ENCODE measurements at regions not wholly inside any gene's neighbourhood (a gene's known extent, or its start where the extent isn't known, plus 50 kb on each side); places are given as distances from the start of the nearest gene placed in this dataset.
A peak's percentile ranks its signal among the peaks of the same experiment; 100 is the strongest.

- Mint-ChIP-seq H3K9me3 (peaks cover 7% of the 10 kb centered on the region), H3K4me3 (no peak overlapping the region), H3K4me1 (no peaks in the 10 kb centered on the region), H3K27ac (no peak overlapping the region), H3K36me3 (ENCODE audit: low read depth) (peaks cover 8% of the 10 kb centered on the region), H3K27me3 (ENCODE audit: insufficient read depth, low read depth, poor library complexity) (no peaks in the 10 kb centered on the region)
- ATAC-seq (no peak), DNase-seq (ENCODE audit: low spot score) (no peak)
- peak overlapping the region; percentile 60; the same call in 1 of the 2 replicates for H2AFZ ChIP-seq
- H3K27me3 ChIP-seq (ENCODE audit: insufficient read depth): no peaks in the 10 kb centered on the region
- H3K79me2 ChIP-seq (replicated peaks; ENCODE audit: insufficient read depth): no peaks in the 10 kb centered on the region
- TF ChIP-seq, protein P1, sequence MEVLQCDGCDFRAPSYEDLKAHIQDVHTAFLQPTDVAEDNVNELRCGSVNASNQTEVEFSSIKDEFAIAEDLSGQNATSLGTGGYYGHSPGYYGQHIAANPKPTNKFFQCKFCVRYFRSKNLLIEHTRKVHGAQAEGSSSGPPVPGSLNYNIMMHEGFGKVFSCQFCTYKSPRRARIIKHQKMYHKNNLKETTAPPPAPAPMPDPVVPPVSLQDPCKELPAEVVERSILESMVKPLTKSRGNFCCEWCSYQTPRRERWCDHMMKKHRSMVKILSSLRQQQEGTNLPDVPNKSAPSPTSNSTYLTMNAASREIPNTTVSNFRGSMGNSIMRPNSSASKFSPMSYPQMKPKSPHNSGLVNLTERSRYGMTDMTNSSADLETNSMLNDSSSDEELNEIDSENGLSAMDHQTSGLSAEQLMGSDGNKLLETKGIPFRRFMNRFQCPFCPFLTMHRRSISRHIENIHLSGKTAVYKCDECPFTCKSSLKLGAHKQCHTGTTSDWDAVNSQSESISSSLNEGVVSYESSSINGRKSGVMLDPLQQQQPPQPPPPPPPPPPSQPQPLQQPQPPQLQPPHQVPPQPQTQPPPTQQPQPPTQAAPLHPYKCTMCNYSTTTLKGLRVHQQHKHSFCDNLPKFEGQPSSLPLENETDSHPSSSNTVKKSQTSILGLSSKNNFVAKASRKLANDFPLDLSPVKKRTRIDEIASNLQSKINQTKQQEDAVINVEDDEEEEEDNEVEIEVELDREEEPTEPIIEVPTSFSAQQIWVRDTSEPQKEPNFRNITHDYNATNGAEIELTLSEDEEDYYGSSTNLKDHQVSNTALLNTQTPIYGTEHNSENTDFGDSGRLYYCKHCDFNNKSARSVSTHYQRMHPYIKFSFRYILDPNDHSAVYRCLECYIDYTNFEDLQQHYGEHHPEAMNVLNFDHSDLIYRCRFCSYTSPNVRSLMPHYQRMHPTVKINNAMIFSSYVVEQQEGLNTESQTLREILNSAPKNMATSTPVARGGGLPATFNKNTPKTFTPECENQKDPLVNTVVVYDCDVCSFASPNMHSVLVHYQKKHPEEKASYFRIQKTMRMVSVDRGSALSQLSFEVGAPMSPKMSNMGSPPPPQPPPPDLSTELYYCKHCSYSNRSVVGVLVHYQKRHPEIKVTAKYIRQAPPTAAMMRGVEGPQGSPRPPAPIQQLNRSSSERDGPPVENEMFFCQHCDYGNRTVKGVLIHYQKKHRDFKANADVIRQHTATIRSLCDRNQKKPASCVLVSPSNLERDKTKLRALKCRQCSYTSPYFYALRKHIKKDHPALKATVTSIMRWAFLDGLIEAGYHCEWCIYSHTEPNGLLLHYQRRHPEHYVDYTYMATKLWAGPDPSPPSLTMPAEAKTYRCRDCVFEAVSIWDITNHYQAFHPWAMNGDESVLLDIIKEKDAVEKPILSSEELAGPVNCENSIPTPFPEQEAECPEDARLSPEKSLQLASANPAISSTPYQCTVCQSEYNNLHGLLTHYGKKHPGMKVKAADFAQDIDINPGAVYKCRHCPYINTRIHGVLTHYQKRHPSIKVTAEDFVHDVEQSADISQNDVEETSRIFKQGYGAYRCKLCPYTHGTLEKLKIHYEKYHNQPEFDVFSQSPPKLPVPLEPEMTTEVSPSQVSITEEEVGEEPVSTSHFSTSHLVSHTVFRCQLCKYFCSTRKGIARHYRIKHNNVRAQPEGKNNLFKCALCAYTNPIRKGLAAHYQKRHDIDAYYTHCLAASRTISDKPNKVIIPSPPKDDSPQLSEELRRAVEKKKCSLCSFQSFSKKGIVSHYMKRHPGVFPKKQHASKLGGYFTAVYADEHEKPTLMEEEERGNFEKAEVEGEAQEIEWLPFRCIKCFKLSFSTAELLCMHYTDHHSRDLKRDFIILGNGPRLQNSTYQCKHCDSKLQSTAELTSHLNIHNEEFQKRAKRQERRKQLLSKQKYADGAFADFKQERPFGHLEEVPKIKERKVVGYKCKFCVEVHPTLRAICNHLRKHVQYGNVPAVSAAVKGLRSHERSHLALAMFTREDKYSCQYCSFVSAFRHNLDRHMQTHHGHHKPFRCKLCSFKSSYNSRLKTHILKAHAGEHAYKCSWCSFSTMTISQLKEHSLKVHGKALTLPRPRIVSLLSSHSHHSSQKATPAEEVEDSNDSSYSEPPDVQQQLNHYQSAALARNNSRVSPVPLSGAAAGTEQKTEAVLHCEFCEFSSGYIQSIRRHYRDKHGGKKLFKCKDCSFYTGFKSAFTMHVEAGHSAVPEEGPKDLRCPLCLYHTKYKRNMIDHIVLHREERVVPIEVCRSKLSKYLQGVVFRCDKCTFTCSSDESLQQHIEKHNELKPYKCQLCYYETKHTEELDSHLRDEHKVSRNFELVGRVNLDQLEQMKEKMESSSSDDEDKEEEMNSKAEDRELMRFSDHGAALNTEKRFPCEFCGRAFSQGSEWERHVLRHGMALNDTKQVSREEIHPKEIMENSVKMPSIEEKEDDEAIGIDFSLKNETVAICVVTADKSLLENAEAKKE (CRISPR knock-in tag; IDR thresholded peaks at IDR 0.05): no peak
- H3K36me3 ChIP-seq (ENCODE audit: insufficient read depth): no peaks in the 10 kb centered on the region
- H3K4me1 ChIP-seq (ENCODE audit: insufficient read depth): no peaks in the 10 kb centered on the region; the same call in 1 of the 2 replicates
- H3K4me3 ChIP-seq: no peak overlapping the region
- H3K9me2 ChIP-seq (ENCODE audit: insufficient read depth): no peaks in the 10 kb centered on the region; the same call in 1 of the 2 replicates
- no peak overlapping the region for H3K4me2 ChIP-seq
- H3K27ac ChIP-seq (ENCODE audit: low read depth): no peak overlapping the region
- H3F3A ChIP-seq (replicated peaks; ENCODE audit: low read depth): no peaks in the 10 kb centered on the region
- H4K20me1 ChIP-seq (replicated peaks; ENCODE audit: insufficient read depth): no peaks in the 10 kb centered on the region
Measured at GRCh38 chr18:40866968-40867367, 1088.1 kb upstream of the PIK3C3 start.

DNA sequence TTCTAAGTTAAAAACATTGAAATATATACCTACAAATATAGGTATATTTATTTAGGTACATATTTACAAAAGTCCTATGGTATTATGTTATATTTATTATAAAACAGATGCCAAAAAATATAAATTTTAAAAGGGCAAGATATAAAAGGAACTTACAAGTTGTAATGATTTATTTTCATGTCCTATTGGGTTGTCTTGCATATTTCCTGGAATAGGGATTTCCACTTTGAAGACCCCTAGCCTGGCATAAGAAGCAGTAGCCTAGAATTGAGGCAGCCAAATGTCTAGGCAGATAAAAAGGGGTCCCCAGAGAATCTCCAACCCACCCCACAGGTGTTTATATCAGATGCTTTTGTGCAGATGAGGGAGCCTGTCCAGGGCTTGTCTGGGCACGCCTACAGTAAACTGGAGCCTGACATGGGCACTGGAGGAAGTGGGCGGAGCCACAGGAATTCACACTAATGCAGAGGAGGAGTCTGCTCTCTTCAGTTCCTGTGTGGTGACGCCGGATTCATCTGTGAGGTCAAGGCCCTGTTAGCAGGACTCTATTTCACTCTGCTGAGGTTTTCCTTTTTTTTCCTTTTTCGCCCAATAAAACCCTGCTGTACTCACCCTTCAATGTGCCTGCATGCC is 1088.9 kb upstream of the PIK3C3 start:
- no peak overlapping the region for H3K4me3 Mint-ChIP-seq
- H3K27ac Mint-ChIP-seq: no peak overlapping the region
- Histone ChIP-seq H3K27me3 (ENCODE audit: insufficient read depth) (no peaks in the 10 kb centered on the region), H2AFZ (peak overlapping the region; percentile 9; the same call in 1 of the 2 replicates), H3K9me2 (ENCODE audit: insufficient read depth) (no peaks in the 10 kb centered on the region; the same call in 1 of the 2 replicates), H3K27ac (ENCODE audit: low read depth) (no peak overlapping the region), H3F3A (replicated peaks; ENCODE audit: low read depth) (no peaks in the 10 kb centered on the region), H3K4me2 (no peak overlapping the region), H3K4me1 (ENCODE audit: insufficient read depth) (no peaks in the 10 kb centered on the region; the same call in 1 of the 2 replicates), H3K4me3 (no peak overlapping the region), H4K20me1 (replicated peaks; ENCODE audit: insufficient read depth) (no peaks in the 10 kb centered on the region), H3K79me2 (replicated peaks; ENCODE audit: insufficient read depth) (no peaks in the 10 kb centered on the region), H3K36me3 (ENCODE audit: insufficient read depth) (no peaks in the 10 kb centered on the region)
- H3K36me3 Mint-ChIP-seq (ENCODE audit: low read depth): peaks cover 8% of the 10 kb centered on the region
- peaks cover 7% of the 10 kb centered on the region for H3K9me3 Mint-ChIP-seq
- no peak for ATAC-seq
- H3K4me1 Mint-ChIP-seq: peaks cover 4% of the 10 kb centered on the region; the same call in 1 of the 3 replicates
- no peaks in the 10 kb centered on the region for H3K27me3 Mint-ChIP-seq (ENCODE audit: insufficient read depth, low read depth, poor library complexity)
- DNase-seq (ENCODE audit: low spot score): no peak
- TF ChIP-seq ZNF114 (CRISPR knock-in tag; IDR thresholded peaks at IDR 0.05): no peak
- no peak for TF ChIP-seq STAT1 (IDR thresholded peaks at IDR 0.05; ENCODE audit: unreplicated experiment)
- TF ChIP-seq EZH2phosphoT487 (IDR thresholded peaks at IDR 0.05; ENCODE audit: unreplicated experiment): no peak
- TF ChIP-seq JUNB (IDR thresholded peaks at IDR 0.05; ENCODE audit: unreplicated experiment): no peak
- TF ChIP-seq, protein P2, sequence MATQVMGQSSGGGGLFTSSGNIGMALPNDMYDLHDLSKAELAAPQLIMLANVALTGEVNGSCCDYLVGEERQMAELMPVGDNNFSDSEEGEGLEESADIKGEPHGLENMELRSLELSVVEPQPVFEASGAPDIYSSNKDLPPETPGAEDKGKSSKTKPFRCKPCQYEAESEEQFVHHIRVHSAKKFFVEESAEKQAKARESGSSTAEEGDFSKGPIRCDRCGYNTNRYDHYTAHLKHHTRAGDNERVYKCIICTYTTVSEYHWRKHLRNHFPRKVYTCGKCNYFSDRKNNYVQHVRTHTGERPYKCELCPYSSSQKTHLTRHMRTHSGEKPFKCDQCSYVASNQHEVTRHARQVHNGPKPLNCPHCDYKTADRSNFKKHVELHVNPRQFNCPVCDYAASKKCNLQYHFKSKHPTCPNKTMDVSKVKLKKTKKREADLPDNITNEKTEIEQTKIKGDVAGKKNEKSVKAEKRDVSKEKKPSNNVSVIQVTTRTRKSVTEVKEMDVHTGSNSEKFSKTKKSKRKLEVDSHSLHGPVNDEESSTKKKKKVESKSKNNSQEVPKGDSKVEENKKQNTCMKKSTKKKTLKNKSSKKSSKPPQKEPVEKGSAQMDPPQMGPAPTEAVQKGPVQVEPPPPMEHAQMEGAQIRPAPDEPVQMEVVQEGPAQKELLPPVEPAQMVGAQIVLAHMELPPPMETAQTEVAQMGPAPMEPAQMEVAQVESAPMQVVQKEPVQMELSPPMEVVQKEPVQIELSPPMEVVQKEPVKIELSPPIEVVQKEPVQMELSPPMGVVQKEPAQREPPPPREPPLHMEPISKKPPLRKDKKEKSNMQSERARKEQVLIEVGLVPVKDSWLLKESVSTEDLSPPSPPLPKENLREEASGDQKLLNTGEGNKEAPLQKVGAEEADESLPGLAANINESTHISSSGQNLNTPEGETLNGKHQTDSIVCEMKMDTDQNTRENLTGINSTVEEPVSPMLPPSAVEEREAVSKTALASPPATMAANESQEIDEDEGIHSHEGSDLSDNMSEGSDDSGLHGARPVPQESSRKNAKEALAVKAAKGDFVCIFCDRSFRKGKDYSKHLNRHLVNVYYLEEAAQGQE (IDR thresholded peaks at IDR 0.05; ENCODE audit: unreplicated experiment): no peak
- no peak for TF ChIP-seq ETS1 (IDR thresholded peaks at IDR 0.05)
- no peak for TF ChIP-seq POLR2AphosphoS5 (IDR thresholded peaks at IDR 0.05; ENCODE audit: low read depth)
- no peak for TF ChIP-seq CTCF (conservative IDR thresholded peaks at IDR 0.05; ENCODE audit: low read depth in 2 of 2)

Data from GM23338 (cell line).